Karpas-422 (cell line): ENCODE measurements at regions not wholly inside any gene's neighbourhood (a gene's known extent, or its start where the extent isn't known, plus 50 kb on each side); places are given as distances from the start of the nearest gene placed in this dataset.
"Not testable (repeated sequence)": the region's sequence is repeated elsewhere in the genome, so short reads cannot be mapped to it uniquely, and the experiment has no call there.

ENCODE experiments used
- DNase-seq: peaks from one replicate; pipeline ENCODE4 v3.0.0-alpha.2; 2015
- H2AFZ ChIP-seq: fragments of 200-600 bp; sonication (generic); 2 replicates; pipeline ENCODE4 v1.6.1; 2014; ENCODE audit warnings: antibody characterized with exemption, low read length, mixed read lengths
- H3K27ac ChIP-seq: fragments of 200-600 bp; sonication (generic); 2 replicates; pipeline ENCODE4 v1.5.1; 2014; ENCODE audit warnings: mild to moderate bottlenecking, low read length, moderate library complexity
- H3K27me3 ChIP-seq: fragments of 200-600 bp; sonication (generic); 2 replicates; pipeline ENCODE4 v1.6.1; 2014; ENCODE audit warnings: low read length, mixed read lengths
- H3K36me3 ChIP-seq: fragments of 200-600 bp; sonication (generic); 2 replicates; pipeline ENCODE4 v1.6.1; 2014; ENCODE audit warnings: low read length, mixed read lengths; ENCODE audit not compliant: insufficient read depth
- H3K4me1 ChIP-seq: fragments of 200-600 bp; sonication (generic); 2 replicates; pipeline ENCODE4 v1.6.1; 2014; ENCODE audit warnings: mild to moderate bottlenecking, low read length, mixed read lengths
- H3K4me2 ChIP-seq: fragments of 200-600 bp; sonication (generic); 2 replicates; pipeline ENCODE4 v1.6.1; 2014; ENCODE audit warnings: low read length, low read depth, mild to moderate bottlenecking; ENCODE audit not compliant: poor library complexity, severe bottlenecking
- H3K4me3 ChIP-seq: fragments of 200-600 bp; sonication (generic); 2 replicates; pipeline ENCODE4 v1.5.1; 2014; ENCODE audit warnings: mild to moderate bottlenecking, antibody characterized with exemption, low read length, mixed read lengths
- H3K79me2 ChIP-seq: fragments of 200-600 bp; sonication (generic); 2 replicates; pipeline ENCODE4 v1.6.1; 2014; ENCODE audit warnings: mild to moderate bottlenecking, low read length, mixed read lengths
- H3K9ac ChIP-seq: fragments of 200-600 bp; sonication (generic); 2 replicates; pipeline ENCODE4 v1.6.0; 2014; ENCODE audit warnings: low read length
- H3K9me2 ChIP-seq: fragments of 200-600 bp; sonication (generic), shearing (Covaris generic); replicated peaks from 2 replicates; pipeline ENCODE4 v1.6.0; 2014; ENCODE audit warnings: mild to moderate bottlenecking, low read length, moderate library complexity; ENCODE audit not compliant: insufficient read depth
- H3K9me3 ChIP-seq: fragments of 300-700, 200-600 bp; sonication (generic); 2 replicates; pipeline ENCODE4 v1.6.1; 2014; ENCODE audit warnings: low read length, mixed read lengths
- H4K20me1 ChIP-seq: fragments of 200-600 bp; sonication (generic); 2 replicates; pipeline ENCODE4 v1.6.1; 2014; ENCODE audit warnings: mild to moderate bottlenecking, antibody characterized with exemption, low read length, low read depth; ENCODE audit not compliant: insufficient read depth

GRCh38 chr4:137896221-137896737, 345.9 kb downstream of the SLC7A11 start:
- no peak overlapping the region for H2AFZ ChIP-seq
- DNase-seq = no peak
- no peaks in the 10 kb centered on the region for H4K20me1 ChIP-seq
- H3K36me3 ChIP-seq = no peaks in the 10 kb centered on the region
- no peaks in the 10 kb centered on the region for H3K27me3 ChIP-seq
- H3K9ac ChIP-seq = no peak overlapping the region
- H3K27ac ChIP-seq = no peak overlapping the region
- no peaks in the 10 kb centered on the region for H3K79me2 ChIP-seq
- H3K4me3 ChIP-seq = no peak overlapping the region
- H3K4me2 ChIP-seq = no peak overlapping the region
- H3K4me1 ChIP-seq = no peaks in the 10 kb centered on the region
- H3K9me3 ChIP-seq = no peaks in the 10 kb centered on the region
- no peaks in the 10 kb centered on the region for H3K9me2 ChIP-seq

GRCh38 chr4:137895515-137895914, 346.6 kb downstream of the SLC7A11 start:
- not testable (repeated sequence) for DNase-seq, H2AFZ ChIP-seq, H3K36me3 ChIP-seq, H3K4me2 ChIP-seq, H3K9ac ChIP-seq, H3K9me2 ChIP-seq, H3K79me2 ChIP-seq, H3K27me3 ChIP-seq, H3K9me3 ChIP-seq, H3K27ac ChIP-seq, H3K4me3 ChIP-seq, H4K20me1 ChIP-seq, H3K4me1 ChIP-seq

GRCh38 chr4:137892134-137892533, 350.0 kb downstream of the SLC7A11 start:
- Histone ChIP-seq H2AFZ (no peak overlapping the region), H3K9me3 (no peaks in the 10 kb centered on the region), H3K36me3 (no peaks in the 10 kb centered on the region), H3K4me3 (no peak overlapping the region), H4K20me1 (no peaks in the 10 kb centered on the region), H3K27me3 (no peaks in the 10 kb centered on the region), H3K9ac (no peak overlapping the region), H3K4me2 (no peak overlapping the region), H3K9me2 (no peaks in the 10 kb centered on the region), H3K4me1 (no peaks in the 10 kb centered on the region), H3K27ac (no peak overlapping the region), H3K79me2 (no peaks in the 10 kb centered on the region)
- DNase-seq = no peak

GRCh38 chr4:137890812-137891211, 351.3 kb downstream of the SLC7A11 start:
- Histone ChIP-seq H2AFZ (no peak overlapping the region), H3K4me2 (no peak overlapping the region), H3K9ac (no peak overlapping the region), H3K27ac (no peak overlapping the region), H3K36me3 (no peaks in the 10 kb centered on the region), H3K9me2 (no peaks in the 10 kb centered on the region), H3K79me2 (no peaks in the 10 kb centered on the region), H4K20me1 (no peaks in the 10 kb centered on the region), H3K9me3 (no peaks in the 10 kb centered on the region), H3K4me1 (no peaks in the 10 kb centered on the region), H3K4me3 (no peak overlapping the region), H3K27me3 (no peaks in the 10 kb centered on the region)
- no peak for DNase-seq

DNA sequence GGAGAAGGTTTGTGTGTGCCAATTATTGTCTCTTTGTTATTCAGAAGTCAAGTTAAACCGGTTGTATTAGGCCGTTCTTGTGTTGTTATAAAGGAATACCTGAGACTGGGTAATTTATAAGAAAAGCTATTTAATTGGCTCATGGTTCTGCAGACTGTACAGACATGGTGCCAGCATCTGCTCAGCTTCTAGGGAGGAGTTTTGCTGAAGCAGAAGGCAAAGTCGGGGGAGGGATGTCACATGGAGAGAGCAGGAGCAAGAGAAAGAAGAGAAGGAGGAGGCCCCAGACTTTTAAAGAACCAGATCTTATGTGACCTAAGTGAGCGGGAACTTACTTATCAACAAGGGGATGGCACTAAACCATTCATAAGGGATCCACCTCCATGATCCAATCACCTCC, 349.3 kb upstream of the PCDH18 start:
- no peaks in the 10 kb centered on the region; the same call in 1 of the 2 replicates for H3K27me3 ChIP-seq
- no peak for DNase-seq
- no peaks in the 10 kb centered on the region for H3K9me2 ChIP-seq
- no peak overlapping the region for H3K4me2 ChIP-seq
- no peak overlapping the region for H3K4me3 ChIP-seq
- no peaks in the 10 kb centered on the region for H3K79me2 ChIP-seq
- H3K4me1 ChIP-seq = no peaks in the 10 kb centered on the region
- H3K36me3 ChIP-seq = no peaks in the 10 kb centered on the region
- no peak overlapping the region for H2AFZ ChIP-seq
- H3K9ac ChIP-seq = no peak overlapping the region
- no peaks in the 10 kb centered on the region for H3K9me3 ChIP-seq
- no peak overlapping the region for H3K27ac ChIP-seq
- no peaks in the 10 kb centered on the region for H4K20me1 ChIP-seq

DNA sequence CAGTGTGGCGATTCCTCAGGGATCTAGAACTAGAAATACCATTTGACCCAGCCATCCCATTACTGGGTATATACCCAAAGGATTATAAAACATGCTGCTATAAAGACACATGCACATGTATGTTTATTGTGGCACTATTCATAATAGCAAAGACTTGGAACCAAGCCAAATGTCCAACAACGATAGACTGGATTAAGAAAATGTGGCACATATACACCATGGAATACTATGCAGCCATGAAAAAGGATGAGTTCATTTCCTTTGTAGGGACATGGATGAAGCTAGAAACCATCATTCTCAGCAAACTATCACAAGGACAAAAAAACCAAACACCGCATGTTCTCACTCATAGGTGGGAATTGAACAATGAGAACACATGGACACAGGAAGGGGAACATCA, 335.8 kb upstream of the PCDH18 start:
- H3K4me3 ChIP-seq, H3K4me1 ChIP-seq, H3K9me3 ChIP-seq, H4K20me1 ChIP-seq, H3K9ac ChIP-seq, H3K9me2 ChIP-seq, H3K79me2 ChIP-seq, H3K4me2 ChIP-seq, H3K36me3 ChIP-seq, DNase-seq, H3K27ac ChIP-seq, H3K27me3 ChIP-seq, H2AFZ ChIP-seq: not testable (repeated sequence)

DNA sequence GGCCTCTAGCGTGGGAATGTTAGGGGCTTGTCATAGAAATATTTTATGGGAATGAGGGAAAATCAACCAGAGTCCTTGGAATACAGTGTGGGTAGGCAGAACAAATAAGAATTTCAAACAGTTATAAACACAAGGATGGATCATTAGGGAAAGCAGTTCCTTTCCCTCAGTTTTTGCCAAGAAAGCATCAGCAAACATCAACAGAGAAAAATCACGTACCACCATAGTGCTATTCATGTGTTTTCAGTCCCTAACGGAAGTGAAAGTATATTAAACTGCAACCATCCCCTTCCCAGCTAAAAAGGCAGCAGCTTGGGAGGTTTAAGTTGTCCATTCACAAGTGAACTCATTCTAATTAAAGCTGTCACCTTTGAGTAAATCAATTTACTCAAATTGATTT, 334.4 kb upstream of the PCDH18 start:
- Histone ChIP-seq H3K9me3 (no peaks in the 10 kb centered on the region), H3K79me2 (no peaks in the 10 kb centered on the region), H4K20me1 (no peaks in the 10 kb centered on the region), H3K9ac (no peak overlapping the region), H3K4me3 (no peak overlapping the region), H3K9me2 (no peaks in the 10 kb centered on the region), H3K27me3 (no peaks in the 10 kb centered on the region), H3K4me1 (no peaks in the 10 kb centered on the region), H3K4me2 (no peak overlapping the region), H3K36me3 (no peaks in the 10 kb centered on the region), H2AFZ (no peak overlapping the region), H3K27ac (no peak overlapping the region)
- DNase-seq = no peak

DNA sequence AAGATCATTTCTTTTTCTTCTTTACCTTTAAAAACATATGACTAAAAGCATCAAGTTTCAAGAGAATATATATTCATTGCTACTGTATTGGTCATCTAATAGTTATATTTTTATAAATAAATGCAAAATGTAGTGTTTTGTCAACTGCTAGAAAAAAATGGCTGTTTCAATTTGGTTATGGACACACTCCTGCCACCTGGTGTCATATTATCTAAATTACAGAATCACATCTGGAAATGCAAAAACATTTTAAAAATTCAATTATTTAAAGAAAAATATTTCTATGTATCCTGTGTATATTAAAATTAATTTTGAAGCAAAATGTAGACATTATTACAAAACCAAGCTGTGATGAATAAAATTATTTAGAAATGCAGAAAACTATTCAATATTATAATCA, 329.4 kb upstream of the PCDH18 start:
- H2AFZ ChIP-seq = no peak overlapping the region
- H3K9ac ChIP-seq = no peak overlapping the region
- H3K9me3 ChIP-seq = no peaks in the 10 kb centered on the region
- H3K27ac ChIP-seq = no peak overlapping the region
- H3K4me3 ChIP-seq = no peak overlapping the region
- H3K4me1 ChIP-seq = no peaks in the 10 kb centered on the region
- no peak overlapping the region for H3K4me2 ChIP-seq
- no peaks in the 10 kb centered on the region for H3K9me2 ChIP-seq
- no peaks in the 10 kb centered on the region for H4K20me1 ChIP-seq
- peak; percentile 43 for DNase-seq
- H3K36me3 ChIP-seq = no peaks in the 10 kb centered on the region
- no peaks in the 10 kb centered on the region for H3K79me2 ChIP-seq
- H3K27me3 ChIP-seq = no peaks in the 10 kb centered on the region

DNA sequence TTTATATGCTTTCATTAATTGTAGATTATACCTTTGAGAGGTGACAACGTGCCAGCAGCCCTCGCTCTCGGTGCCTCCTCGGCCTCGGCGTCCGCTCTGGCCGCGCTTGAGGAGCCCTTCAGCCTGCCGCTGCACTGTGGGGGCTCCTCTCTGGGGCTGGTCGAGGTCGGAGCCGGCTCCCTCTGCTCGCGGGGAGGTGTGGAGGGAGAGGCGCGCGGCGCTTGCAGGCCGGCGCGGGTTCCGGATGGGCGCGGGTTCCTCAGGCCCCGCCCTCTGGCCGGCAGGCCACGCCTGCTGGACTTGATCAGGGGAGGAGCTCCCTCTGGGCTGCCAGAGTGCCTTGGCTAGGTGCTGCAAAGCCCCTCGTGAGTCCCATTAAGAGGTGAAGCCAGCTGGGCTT, 321.1 kb upstream of the PCDH18 start:
- no peaks in the 10 kb centered on the region for H3K36me3 ChIP-seq
- H3K79me2 ChIP-seq = no peaks in the 10 kb centered on the region
- H3K4me3 ChIP-seq = no peak overlapping the region
- no peak overlapping the region for H2AFZ ChIP-seq
- H3K4me2 ChIP-seq = no peak overlapping the region
- 0 out of 2 replicates have a peak, but pooled peaks cover 3% of the 10 kb centered on the region for H3K9me3 ChIP-seq
- no peaks in the 10 kb centered on the region for H4K20me1 ChIP-seq
- H3K4me1 ChIP-seq = no peaks in the 10 kb centered on the region
- no peak overlapping the region for H3K27ac ChIP-seq
- no peak overlapping the region for H3K9ac ChIP-seq
- no peak for DNase-seq
- H3K9me2 ChIP-seq = no peaks in the 10 kb centered on the region
- H3K27me3 ChIP-seq = no peaks in the 10 kb centered on the region
